ENCODE measurements at regions not wholly inside any gene's neighbourhood (a gene's known extent, or its start where the extent isn't known, plus 50 kb on each side); places are given as distances from the start of the nearest gene placed in this dataset.

GRCh38 chr18:67672716-67673115 lies 156.2 kb upstream of the DSEL start:
- ChIA-PET CTCF (no interaction called here), POLR2A (no interaction called here)
- H3K36me3 ChIP-seq (ENCODE audit: control insufficient read depth, insufficient read depth, low read length): no peaks in the 10 kb centered on the region
- H3K27ac ChIP-seq (ENCODE audit: low read length): no peak overlapping the region
- H3K9me3 ChIP-seq (ENCODE audit: control insufficient read depth, insufficient read depth, low read depth, low read length): no peaks in the 10 kb centered on the region
- no peak for ATAC-seq
- no TSS peak for BruUV-seq (replicated peaks)
- DNase-seq (ENCODE audit: low read depth, low spot score): no peak
- no peaks in the 10 kb centered on the region for H3K4me1 ChIP-seq (ENCODE audit: control insufficient read depth, insufficient read depth, low read length)
- no peaks in the 10 kb centered on the region for H3K27me3 ChIP-seq (ENCODE audit: control insufficient read depth, insufficient read depth, low read length)
- no peak for TF ChIP-seq TCF7L2 (IDR thresholded peaks at IDR 0.05; ENCODE audit: low read depth, low read length)
- no peak for TF ChIP-seq REST (IDR thresholded peaks at IDR 0.05; ENCODE audit: insufficient read depth in 1 of 2, low read depth in 2 of 2, low read length in 1 of 2)
- no peak for TF ChIP-seq SIN3A (IDR thresholded peaks at IDR 0.05; ENCODE audit: borderline replicate concordance, insufficient read depth, low read depth, low read length)
- no peak for TF ChIP-seq CTCF (IDR thresholded peaks at IDR 0.05)
- no peak for TF ChIP-seq POLR2AphosphoS5 (IDR thresholded peaks at IDR 0.05; ENCODE audit: low read depth, low read length)
- intact Hi-C loops (cut with micrococcal nuclease; ENCODE audit: unreplicated experiment): no loop called here
- no peak overlapping the region for H3K4me3 ChIP-seq (ENCODE audit: low read depth in 2 of 2, low read length in 2 of 2)
- in situ Hi-C loops (cut with HindIII; ENCODE audit: low pct_unique_long_range_greater_than_20kb, low sequenced_read_pairs): no loop called here

- ATAC-seq: no peak
- DNase-seq (ENCODE audit: low read depth, low spot score): no peak
- in situ Hi-C loops (cut with HindIII; ENCODE audit: low pct_unique_long_range_greater_than_20kb, low sequenced_read_pairs) (no loop called here), intact Hi-C loops (cut with micrococcal nuclease; ENCODE audit: unreplicated experiment) (no loop called here)
- Histone ChIP-seq H3K9me3 (ENCODE audit: control insufficient read depth, insufficient read depth, low read depth, low read length) (no peaks in the 10 kb centered on the region), H3K36me3 (ENCODE audit: control insufficient read depth, insufficient read depth, low read length) (no peaks in the 10 kb centered on the region), H3K27me3 (ENCODE audit: control insufficient read depth, insufficient read depth, low read length) (no peaks in the 10 kb centered on the region), H3K27ac (ENCODE audit: low read length) (no peak overlapping the region), H3K4me1 (ENCODE audit: control insufficient read depth, insufficient read depth, low read length) (no peaks in the 10 kb centered on the region), H3K4me3 (ENCODE audit: low read depth in 2 of 2, low read length in 2 of 2) (no peak overlapping the region)
- POLR2A ChIA-PET: no interaction called here
- CTCF ChIA-PET: no interaction called here
- no peak for TF ChIP-seq CTCF (IDR thresholded peaks at IDR 0.05)
- TF ChIP-seq TCF7L2 (IDR thresholded peaks at IDR 0.05; ENCODE audit: low read depth, low read length): no peak
- no peak for TF ChIP-seq REST (IDR thresholded peaks at IDR 0.05; ENCODE audit: insufficient read depth in 1 of 2, low read depth in 2 of 2, low read length in 1 of 2)
- no peak for TF ChIP-seq SIN3A (IDR thresholded peaks at IDR 0.05; ENCODE audit: borderline replicate concordance, insufficient read depth, low read depth, low read length)
- TF ChIP-seq POLR2AphosphoS5 (IDR thresholded peaks at IDR 0.05; ENCODE audit: low read depth, low read length): no peak
- BruUV-seq (replicated peaks): no TSS peak
These were observed 155.6 kb upstream of the DSEL start for GRCh38 chr18:67672155-67672554.
